Loucy (cell line): ENCODE measurements at regions not wholly inside any gene's neighbourhood (a gene's known extent, or its start where the extent isn't known, plus 50 kb on each side); places are given as distances from the start of the nearest gene placed in this dataset.
A peak's percentile ranks its signal among the peaks of the same experiment; 100 is the strongest.

Experiments
- H2AFZ ChIP-seq: fragments of 200-600 bp; sonication (generic); 2 replicates; pipeline ENCODE4 v1.6.0; 2016; ENCODE audit warnings: antibody characterized with exemption, mild to moderate bottlenecking, low read length, moderate library complexity
- H3F3A ChIP-seq: fragments of 200-600 bp; 2 replicates; pipeline ENCODE4 v1.6.0; 2016; ENCODE audit warnings: antibody characterized with exemption, low read depth, mild to moderate bottlenecking
- H3K27me3 ChIP-seq: fragments of 200-600 bp; sonication (generic); 2 replicates; pipeline ENCODE4 v1.6.1; 2014; ENCODE audit warnings: low read length, mild to moderate bottlenecking; ENCODE audit not compliant: insufficient read depth, poor library complexity, severe bottlenecking
- H3K36me3 ChIP-seq: fragments of 200-600 bp; sonication (generic); 2 replicates; pipeline ENCODE4 v1.6.1; 2016; ENCODE audit warnings: low read length; ENCODE audit not compliant: insufficient read depth
- H3K4me1 ChIP-seq: fragments of 200-600 bp; sonication (generic); 2 replicates; pipeline ENCODE4 v1.5.1; 2014; ENCODE audit warnings: low read length, mild to moderate bottlenecking; ENCODE audit not compliant: insufficient read depth, poor library complexity, severe bottlenecking
- H3K4me2 ChIP-seq: fragments of 200-600 bp; sonication (generic); 2 replicates; pipeline ENCODE4 v1.6.0; 2014; ENCODE audit warnings: antibody characterized with exemption, low read length, low read depth, mild to moderate bottlenecking; ENCODE audit not compliant: poor library complexity, severe bottlenecking
- H3K4me3 ChIP-seq: fragments of 200-600 bp; sonication (generic); 2 replicates; pipeline ENCODE4 v1.5.1; 2014; ENCODE audit warnings: low read length, mild to moderate bottlenecking, mixed read lengths; ENCODE audit not compliant: poor library complexity, severe bottlenecking
- H3K79me2 ChIP-seq: fragments of 200-600 bp; sonication (generic); 2 replicates; pipeline ENCODE4 v1.6.1; 2014; ENCODE audit warnings: low read length; ENCODE audit not compliant: insufficient read depth
- H3K9ac ChIP-seq: fragments of 200-600 bp; sonication (generic); 2 replicates; pipeline ENCODE4 v1.6.0; 2014; ENCODE audit warnings: mild to moderate bottlenecking, low read depth, low read length, moderate library complexity; ENCODE audit not compliant: poor library complexity, severe bottlenecking
- H3K9me2 ChIP-seq: fragments of 200-600 bp; sonication (generic); replicated peaks from 2 replicates; pipeline ENCODE4 v1.6.1; 2016; ENCODE audit warnings: low read depth, low read length, mixed read lengths
- H3K9me3 ChIP-seq: fragments of 200-600 bp; sonication (generic); 2 replicates; pipeline ENCODE4 v1.6.1; 2014; ENCODE audit warnings: mild to moderate bottlenecking, antibody characterized with exemption, low read length, low read depth; ENCODE audit not compliant: insufficient read depth
- H4K20me1 ChIP-seq: fragments of 200-600 bp; sonication (generic); 2 replicates; pipeline ENCODE4 v1.6.0; 2014; ENCODE audit warnings: antibody characterized with exemption, low read length, mild to moderate bottlenecking; ENCODE audit not compliant: insufficient read depth, poor library complexity, severe bottlenecking
- EZH2phosphoT487 ChIP-seq: fragments of 200-600 bp; IDR thresholded peaks from 2 replicates; pipeline ENCODE4 v1.6.1; 2018; ENCODE audit warnings: antibody characterized with exemption, mild to moderate bottlenecking, moderate library complexity, borderline replicate concordance
- TF ChIP-seq, protein P1 (sequence below): fragments of 200-600 bp; sonication (generic); conservative IDR thresholded peaks from 2 replicates; pipeline ENCODE4 v1.5.1; 2014; ENCODE audit warnings: mild to moderate bottlenecking, antibody characterized with exemption, low read length

DNA sequence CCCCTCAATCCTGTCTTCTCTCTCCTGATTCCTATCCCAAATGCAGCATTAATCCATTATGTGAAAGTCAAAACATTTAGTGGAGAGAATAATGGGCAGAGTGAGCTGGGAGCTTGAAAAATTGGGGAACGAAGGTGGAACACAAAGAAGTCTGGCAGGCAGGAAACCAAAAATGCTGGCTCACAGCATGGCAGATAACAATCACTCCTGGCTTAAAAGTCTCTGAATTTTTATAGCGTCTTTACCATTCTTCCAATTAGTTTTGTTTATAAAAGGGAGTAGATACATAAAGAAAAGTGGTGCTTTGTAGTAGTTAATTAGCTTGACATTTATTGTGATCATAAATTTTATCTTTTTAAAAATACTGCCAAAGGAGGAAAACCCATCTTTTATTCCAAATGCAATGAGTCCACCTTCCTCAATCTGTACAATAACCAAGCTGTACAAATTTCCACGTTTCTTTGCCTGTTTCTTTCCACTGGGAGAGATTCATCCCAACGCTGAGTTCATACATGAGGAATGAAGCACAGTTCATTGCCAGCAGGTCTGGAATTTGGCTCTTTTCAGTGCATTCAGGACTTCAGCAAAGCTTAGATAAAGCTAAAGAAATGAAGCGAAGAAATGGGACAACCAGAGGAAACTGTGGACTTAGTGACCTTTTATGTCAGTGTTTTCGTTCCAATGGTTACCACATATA is 174.7 kb downstream of the HMHB1 start:
- Histone ChIP-seq H3K9me2 (no peaks in the 10 kb centered on the region), H3K4me2 (no peak overlapping the region), H3F3A (no peaks in the 10 kb centered on the region), H3K79me2 (no peaks in the 10 kb centered on the region), H3K4me3 (no peak overlapping the region), H4K20me1 (no peaks in the 10 kb centered on the region), H3K36me3 (no peaks in the 10 kb centered on the region), H3K9ac (no peak overlapping the region), H3K9me3 (no peaks in the 10 kb centered on the region), H2AFZ (no peak overlapping the region), H3K27me3 (no peaks in the 10 kb centered on the region), H3K4me1 (peaks cover 31% of the 10 kb centered on the region)
- TF ChIP-seq EZH2phosphoT487, result no peak
- TF ChIP-seq, protein P1, sequence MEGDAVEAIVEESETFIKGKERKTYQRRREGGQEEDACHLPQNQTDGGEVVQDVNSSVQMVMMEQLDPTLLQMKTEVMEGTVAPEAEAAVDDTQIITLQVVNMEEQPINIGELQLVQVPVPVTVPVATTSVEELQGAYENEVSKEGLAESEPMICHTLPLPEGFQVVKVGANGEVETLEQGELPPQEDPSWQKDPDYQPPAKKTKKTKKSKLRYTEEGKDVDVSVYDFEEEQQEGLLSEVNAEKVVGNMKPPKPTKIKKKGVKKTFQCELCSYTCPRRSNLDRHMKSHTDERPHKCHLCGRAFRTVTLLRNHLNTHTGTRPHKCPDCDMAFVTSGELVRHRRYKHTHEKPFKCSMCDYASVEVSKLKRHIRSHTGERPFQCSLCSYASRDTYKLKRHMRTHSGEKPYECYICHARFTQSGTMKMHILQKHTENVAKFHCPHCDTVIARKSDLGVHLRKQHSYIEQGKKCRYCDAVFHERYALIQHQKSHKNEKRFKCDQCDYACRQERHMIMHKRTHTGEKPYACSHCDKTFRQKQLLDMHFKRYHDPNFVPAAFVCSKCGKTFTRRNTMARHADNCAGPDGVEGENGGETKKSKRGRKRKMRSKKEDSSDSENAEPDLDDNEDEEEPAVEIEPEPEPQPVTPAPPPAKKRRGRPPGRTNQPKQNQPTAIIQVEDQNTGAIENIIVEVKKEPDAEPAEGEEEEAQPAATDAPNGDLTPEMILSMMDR, result no peak

DNA sequence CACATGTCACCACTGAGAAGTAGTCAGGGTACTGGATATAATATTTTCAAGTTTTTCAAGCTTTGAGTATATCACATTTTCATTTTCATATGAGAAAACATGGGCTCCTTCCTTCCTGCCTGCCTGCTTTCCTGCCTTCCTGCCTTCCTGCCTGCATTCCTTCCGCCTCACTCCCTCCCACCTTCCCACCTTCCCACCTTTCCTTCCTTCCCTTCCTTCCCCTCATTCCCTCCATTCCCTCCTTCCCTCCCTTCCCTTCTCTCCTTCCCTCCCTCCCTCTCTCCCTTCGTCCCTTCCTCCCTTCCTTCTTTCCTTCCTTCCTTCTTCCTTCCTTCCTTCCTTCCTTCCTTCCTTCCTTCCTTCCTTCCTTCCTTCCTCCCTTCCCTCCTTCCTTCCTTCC is 175.3 kb downstream of the HMHB1 start:
- Histone ChIP-seq H3K4me2 (no peak overlapping the region), H3K36me3 (no peaks in the 10 kb centered on the region), H4K20me1 (no peaks in the 10 kb centered on the region), H3K79me2 (no peaks in the 10 kb centered on the region), H3K4me1 (peaks cover 31% of the 10 kb centered on the region), H3K27me3 (no peaks in the 10 kb centered on the region), H3K9me3 (no peaks in the 10 kb centered on the region), H2AFZ (no peak overlapping the region), H3K9ac (no peak overlapping the region), H3F3A (no peaks in the 10 kb centered on the region), H3K9me2 (no peaks in the 10 kb centered on the region), H3K4me3 (no peak overlapping the region)
- no peak for TF ChIP-seq EZH2phosphoT487
- TF ChIP-seq, protein P1, result no peak

DNA sequence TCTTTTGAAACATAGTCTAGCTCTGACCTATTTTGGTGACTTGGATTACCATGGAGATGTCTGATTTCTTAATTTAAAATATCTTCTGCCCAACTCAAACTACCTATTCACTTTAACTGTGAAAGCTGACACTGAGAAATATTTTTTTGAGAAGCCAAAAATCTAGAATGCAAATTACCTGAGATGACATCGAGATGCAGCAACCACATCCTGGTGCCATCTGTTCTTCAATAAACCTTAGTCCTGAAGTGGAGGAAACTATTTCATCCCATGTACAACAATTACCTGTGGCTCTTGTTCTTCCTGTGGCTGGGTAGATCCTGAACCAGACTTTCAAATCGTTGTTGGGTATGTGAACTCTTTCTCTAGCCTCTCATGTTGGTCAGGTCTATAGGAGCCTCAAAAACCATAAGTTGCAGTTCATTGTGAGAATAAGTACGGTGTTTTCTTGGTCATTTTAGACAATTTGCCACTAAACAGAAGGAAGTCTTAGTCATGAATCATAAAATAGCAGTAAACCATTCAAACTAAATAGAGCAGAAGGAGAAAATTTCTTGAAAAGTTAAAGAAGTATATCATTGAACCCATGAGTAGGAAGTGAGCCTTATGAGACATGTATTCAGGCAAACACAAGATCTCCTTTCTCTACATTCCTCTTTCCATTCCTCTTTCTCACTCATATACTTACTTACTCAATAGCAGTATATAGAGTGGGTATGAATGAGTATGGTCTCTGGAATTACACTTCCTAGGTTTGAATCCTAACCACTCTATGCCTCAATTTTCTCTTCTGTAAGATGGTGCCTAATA is 176.0 kb downstream of the HMHB1 start:
- peak overlapping the region; percentile 22 for H3K4me2 ChIP-seq
- H3K4me3 ChIP-seq, result no peak overlapping the region
- H3K9ac ChIP-seq, result no peak overlapping the region
- H3K4me1 ChIP-seq, result peaks cover 31% of the 10 kb centered on the region
- H3K9me3 ChIP-seq, result no peaks in the 10 kb centered on the region
- H3K79me2 ChIP-seq, result no peaks in the 10 kb centered on the region
- no peak overlapping the region for H2AFZ ChIP-seq
- no peak for TF ChIP-seq EZH2phosphoT487
- TF ChIP-seq, protein P1, result no peak
- no peaks in the 10 kb centered on the region for H3K9me2 ChIP-seq
- no peaks in the 10 kb centered on the region for H3F3A ChIP-seq
- H4K20me1 ChIP-seq, result no peaks in the 10 kb centered on the region
- H3K36me3 ChIP-seq, result no peaks in the 10 kb centered on the region
- no peaks in the 10 kb centered on the region for H3K27me3 ChIP-seq
